C4-2B (cell line): ENCODE measurements at regions not wholly inside any gene's neighbourhood (a gene's known extent, or its start where the extent isn't known, plus 50 kb on each side); places are given as distances from the start of the nearest gene placed in this dataset.
"Not testable (repeated sequence)": the region's sequence is repeated elsewhere in the genome, so short reads cannot be mapped to it uniquely, and the experiment has no call there.

ENCODE experiments used
- ZFX ChIP-seq: fragments of 450-650 bp; IDR thresholded peaks from 2 replicates; pipeline ENCODE4 v1.6.1; 2017
- TF ChIP-seq, protein P1 (sequence below): fragments of 450-650 bp; conservative IDR thresholded peaks from 2 replicates; pipeline ENCODE4 v1.5.1; 2017; ENCODE audit warnings: mild to moderate bottlenecking

GRCh38 chr1:5118771-5119170 is 464.4 kb downstream of the AJAP1 start:
- TF ChIP-seq, protein P1, sequence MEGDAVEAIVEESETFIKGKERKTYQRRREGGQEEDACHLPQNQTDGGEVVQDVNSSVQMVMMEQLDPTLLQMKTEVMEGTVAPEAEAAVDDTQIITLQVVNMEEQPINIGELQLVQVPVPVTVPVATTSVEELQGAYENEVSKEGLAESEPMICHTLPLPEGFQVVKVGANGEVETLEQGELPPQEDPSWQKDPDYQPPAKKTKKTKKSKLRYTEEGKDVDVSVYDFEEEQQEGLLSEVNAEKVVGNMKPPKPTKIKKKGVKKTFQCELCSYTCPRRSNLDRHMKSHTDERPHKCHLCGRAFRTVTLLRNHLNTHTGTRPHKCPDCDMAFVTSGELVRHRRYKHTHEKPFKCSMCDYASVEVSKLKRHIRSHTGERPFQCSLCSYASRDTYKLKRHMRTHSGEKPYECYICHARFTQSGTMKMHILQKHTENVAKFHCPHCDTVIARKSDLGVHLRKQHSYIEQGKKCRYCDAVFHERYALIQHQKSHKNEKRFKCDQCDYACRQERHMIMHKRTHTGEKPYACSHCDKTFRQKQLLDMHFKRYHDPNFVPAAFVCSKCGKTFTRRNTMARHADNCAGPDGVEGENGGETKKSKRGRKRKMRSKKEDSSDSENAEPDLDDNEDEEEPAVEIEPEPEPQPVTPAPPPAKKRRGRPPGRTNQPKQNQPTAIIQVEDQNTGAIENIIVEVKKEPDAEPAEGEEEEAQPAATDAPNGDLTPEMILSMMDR, result not testable (repeated sequence)
- TF ChIP-seq ZFX, result not testable (repeated sequence)
